H9 (cell line): ENCODE measurements at regions not wholly inside any gene's neighbourhood (a gene's known extent, or its start where the extent isn't known, plus 50 kb on each side); places are given as distances from the start of the nearest gene placed in this dataset.

Experiments
- DNase-seq: peaks from one replicate; pipeline ENCODE4 v3.0.0-alpha.2; 2017
- H2AFZ ChIP-seq: one replicate; pipeline ENCODE4 v1.6.1; 2013; ENCODE audit warnings: mild to moderate bottlenecking, low read length, control low read depth, moderate library complexity
- H2AK5ac ChIP-seq: 2 replicates; pipeline ENCODE4 v1.6.1; 2013; ENCODE audit warnings: low read length, control low read depth, mixed read lengths; ENCODE audit not compliant: insufficient read length
- H2BK120ac ChIP-seq: one replicate; pipeline ENCODE4 v1.6.1; 2013; ENCODE audit warnings: low read depth, mild to moderate bottlenecking, low read length, control low read depth, inconsistent platforms; ENCODE audit not compliant: poor library complexity, severe bottlenecking
- H2BK12ac ChIP-seq: 2 replicates; pipeline ENCODE4 v1.6.1; 2013; ENCODE audit warnings: low read length, control low read depth, mixed read lengths, low read depth; ENCODE audit not compliant: insufficient read length
- H2BK15ac ChIP-seq: 2 replicates; pipeline ENCODE4 v1.6.1; 2013; ENCODE audit warnings: low read depth, low read length, control low read depth
- H2BK20ac ChIP-seq: one replicate; pipeline ENCODE4 v1.6.1; 2013; ENCODE audit warnings: low read depth, mild to moderate bottlenecking, low read length, control low read depth, inconsistent platforms; ENCODE audit not compliant: poor library complexity, severe bottlenecking
- H2BK5ac ChIP-seq: 2 replicates; pipeline ENCODE4 v1.6.1; 2013; ENCODE audit warnings: low read length, control low read depth, mixed read lengths; ENCODE audit not compliant: insufficient read length
- H3K14ac ChIP-seq: 2 replicates; pipeline ENCODE4 v1.6.1; 2013; ENCODE audit warnings: low read length, control low read depth; ENCODE audit not compliant: insufficient read depth
- H3K18ac ChIP-seq: 2 replicates; pipeline ENCODE4 v1.6.1; 2013; ENCODE audit warnings: low read depth, mild to moderate bottlenecking, mixed read lengths, low read length, control low read depth; ENCODE audit not compliant: insufficient read length
- H3K23ac ChIP-seq: 2 replicates; pipeline ENCODE4 v1.6.1; 2013; ENCODE audit warnings: low read length, control low read depth, mixed read lengths, low read depth; ENCODE audit not compliant: insufficient read length
- H3K23me2 ChIP-seq: 2 replicates; pipeline ENCODE4 v1.6.1; 2013; ENCODE audit warnings: low read depth, mild to moderate bottlenecking, mixed read lengths, low read length, control low read depth; ENCODE audit not compliant: insufficient read length, poor library complexity, severe bottlenecking
- H3K27ac ChIP-seq: 2 replicates; pipeline ENCODE4 v1.5.1; 2013; ENCODE audit warnings: low read length, control low read depth, mixed read lengths, low read depth; ENCODE audit not compliant: insufficient read length
- H3K27me3 ChIP-seq: 2 replicates; pipeline ENCODE4 v1.6.1; 2013; ENCODE audit warnings: low read length, control low read depth, inconsistent platforms; ENCODE audit not compliant: insufficient read depth
- H3K4ac ChIP-seq: 2 replicates; pipeline ENCODE4 v1.6.1; 2013; ENCODE audit warnings: low read depth, mild to moderate bottlenecking, control low read depth, inconsistent platforms, low read length, moderate library complexity
- H3K4me1 ChIP-seq: 2 replicates; pipeline ENCODE4 v1.6.1; 2013; ENCODE audit warnings: low read length, control low read depth, inconsistent platforms; ENCODE audit not compliant: insufficient read depth
- H3K4me2 ChIP-seq: 2 replicates; pipeline ENCODE4 v1.6.1; 2013; ENCODE audit warnings: low read length, control low read depth, mixed read lengths; ENCODE audit not compliant: insufficient read length, insufficient read depth
- H3K56ac ChIP-seq: 2 replicates; pipeline ENCODE4 v1.6.1; 2013; ENCODE audit warnings: low read depth, mild to moderate bottlenecking, mixed read lengths, low read length, control low read depth; ENCODE audit not compliant: insufficient read length
- H3K79me1 ChIP-seq: 2 replicates; pipeline ENCODE4 v1.6.1; 2013; ENCODE audit warnings: low read depth, mild to moderate bottlenecking, moderate library complexity, low read length, control low read depth, inconsistent platforms; ENCODE audit not compliant: insufficient read depth, poor library complexity, severe bottlenecking
- H3K79me2 ChIP-seq: 2 replicates; pipeline ENCODE4 v1.6.1; 2013; ENCODE audit warnings: low read length, control low read depth, inconsistent platforms; ENCODE audit not compliant: insufficient read depth
- H3K9ac ChIP-seq: 2 replicates; pipeline ENCODE4 v1.6.1; 2013; ENCODE audit warnings: low read length, control low read depth, mixed read lengths; ENCODE audit not compliant: insufficient read length; ENCODE audit errors: extremely low read depth
- H3K9me3 ChIP-seq: one replicate; pipeline ENCODE4 v1.6.1; 2013; ENCODE audit warnings: low read depth, low read length, inconsistent platforms; ENCODE audit not compliant: control insufficient read depth
- H3T11ph ChIP-seq: one replicate; pipeline ENCODE4 v1.6.1; 2013; ENCODE audit warnings: mild to moderate bottlenecking, low read length, control low read depth, inconsistent platforms
- H4K20me1 ChIP-seq: one replicate; pipeline ENCODE4 v1.6.1; 2013; ENCODE audit not compliant: control insufficient read depth, insufficient read length, insufficient read depth
- H4K5ac ChIP-seq: 2 replicates; pipeline ENCODE4 v1.6.1; 2013; ENCODE audit warnings: low read depth, mild to moderate bottlenecking, mixed read lengths, low read length, control low read depth; ENCODE audit not compliant: insufficient read length
- H4K8ac ChIP-seq: replicated peaks from 2 replicates; pipeline ENCODE4 v1.6.1; 2013; ENCODE audit warnings: low read length, control low read depth, mixed read lengths, low read depth; ENCODE audit not compliant: insufficient read length
- H4K91ac ChIP-seq: 2 replicates; pipeline ENCODE4 v1.6.1; 2013; ENCODE audit warnings: low read depth, mild to moderate bottlenecking, moderate library complexity, mixed read lengths, low read length, control low read depth; ENCODE audit not compliant: insufficient read length
- H3K27ac Mint-ChIP-seq, 3 experiments: 2 replicates in 2 of 3; 3 replicates in 1 of 3; pipeline ENCODE4 v1.8.0; 2020 to 2021; ENCODE audit warnings: mixed read lengths in 3 of 3, mild to moderate bottlenecking in 1 of 3, moderate library complexity in 1 of 3
- H3K27me3 Mint-ChIP-seq: 2 replicates; pipeline ENCODE4 v1.8.0; 2021; ENCODE audit warnings: low read depth, mild to moderate bottlenecking, moderate library complexity, mixed read lengths
- H3K36me3 Mint-ChIP-seq, 3 experiments: 2 replicates in 2 of 3; 3 replicates in 1 of 3; pipeline ENCODE4 v1.8.0; 2020 to 2021; ENCODE audit warnings: low read depth in 3 of 3, mixed read lengths in 3 of 3; ENCODE audit not compliant: insufficient read depth in 1 of 3
- H3K4me1 Mint-ChIP-seq, 2 experiments: 2 replicates each; pipeline ENCODE4 v1.8.0; 2020; ENCODE audit warnings: mixed read lengths in 2 of 2
- H3K4me3 Mint-ChIP-seq, 2 experiments: 2 replicates in 1 of 2; 3 replicates in 1 of 2; pipeline ENCODE4 v1.8.0; 2020 to 2021; ENCODE audit warnings: mild to moderate bottlenecking in 2 of 2, mixed read lengths in 2 of 2, moderate library complexity in 1 of 2
- H3K9me3 Mint-ChIP-seq, 2 experiments: 2 replicates in 1 of 2; 3 replicates in 1 of 2; pipeline ENCODE4 v1.8.0; 2020; ENCODE audit warnings: mild to moderate bottlenecking in 2 of 2, mixed read lengths in 2 of 2, moderate library complexity in 1 of 2
- CTCF ChIP-seq: fragments of 200-600 bp; sonication (generic); conservative IDR thresholded peaks from 3 replicates; pipeline ENCODE4 v1.8.0; 2021; ENCODE audit warnings: antibody characterized with exemption, mild to moderate bottlenecking
- WGBS: extraction: QIAGEN DNeasy Blood & Tissue Kit; methylation state at CpG from one replicate; pipeline ENCODE4 v1.1.7; 2013; ENCODE audit warnings: missing lambda C conversion rate, low lambda C conversion rate, mixed read lengths; ENCODE audit not compliant: insufficient read length; ENCODE audit errors: extremely low coverage; 5-methylcytosine and 5-hydroxymethylcytosine counted together

GRCh38 chr14:97791906-97792305, 994.7 kb downstream of the VRK1 start:
- Histone ChIP-seq H4K91ac (no peak overlapping the region), H2AK5ac (no peak overlapping the region), H3K23ac (no peak overlapping the region), H3K4me1 (no peaks in the 10 kb centered on the region), H3K79me2 (no peaks in the 10 kb centered on the region), H3K27ac (no peak overlapping the region), H4K8ac (no peak overlapping the region), H4K20me1 (no peaks in the 10 kb centered on the region), H3K23me2 (no peaks in the 10 kb centered on the region), H2BK12ac (no peak overlapping the region), H3K56ac (no peak overlapping the region), H3K14ac (no peak overlapping the region), H2BK15ac (no peak overlapping the region), H3K9me3 (no peaks in the 10 kb centered on the region), H4K5ac (no peak overlapping the region), H3K18ac (no peak overlapping the region), H2BK120ac (no peak overlapping the region), H2BK20ac (no peak overlapping the region), H3K27me3 (no peaks in the 10 kb centered on the region), H3K9ac (no peak overlapping the region), H2AFZ (no peak overlapping the region), H3K4me2 (no peak overlapping the region), H3K4ac (no peak overlapping the region), H3T11ph (no peak overlapping the region), H3K79me1 (no peaks in the 10 kb centered on the region), H2BK5ac (no peak overlapping the region)
- Mint-ChIP-seq H3K4me1 (peaks cover 2% of the 10 kb centered on the region in 2 experiments; a peak in 3 of 4 replicates), H3K9me3 (no peaks in the 10 kb centered on the region; a peak in 1 of 5 replicates), H3K36me3 (no peaks in the 10 kb centered on the region), H3K27ac (no peak overlapping the region), H3K4me3 (no peak overlapping the region), H3K27me3 (no peaks in the 10 kb centered on the region; the same call in 1 of the 2 replicates)
- no CpG with 5 or more reads among the region's 8 CpGs for WGBS
- TF ChIP-seq CTCF, result no peak
- DNase-seq, result no peak
